ENCODE measurements at regions not wholly inside any gene's neighbourhood (a gene's known extent, or its start where the extent isn't known, plus 50 kb on each side); places are given as distances from the start of the nearest gene placed in this dataset.
A peak's percentile ranks its signal among the peaks of the same experiment; 100 is the strongest.

DNA sequence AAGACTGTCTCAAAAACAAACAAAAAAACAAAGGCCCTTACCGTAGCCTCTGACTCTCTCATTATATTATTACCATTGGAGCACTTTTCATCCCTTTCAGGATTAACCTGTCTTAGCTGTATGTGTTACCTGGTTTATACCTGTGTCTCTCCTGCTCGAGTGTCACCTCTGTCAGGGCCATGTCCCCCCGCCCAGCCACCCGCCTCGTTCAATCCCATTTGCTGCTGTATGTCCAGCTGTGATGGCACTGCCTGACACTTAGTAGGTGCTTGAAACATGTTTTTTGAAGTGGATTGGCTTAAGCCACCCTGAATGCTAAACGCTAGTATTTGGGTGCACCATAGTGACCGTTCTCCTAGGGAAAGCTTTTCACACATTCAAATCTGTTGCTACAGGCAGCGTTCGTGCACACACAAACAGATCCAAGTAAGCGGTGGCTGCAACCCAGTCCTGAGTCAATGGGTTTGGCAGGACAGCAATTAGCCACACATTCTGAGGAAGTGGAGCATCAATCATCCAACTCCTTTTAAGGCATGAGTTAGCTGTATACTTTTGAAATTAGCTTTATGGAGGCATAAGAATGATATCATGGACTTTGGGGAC is 98.9 kb upstream of the ZNF217 start:
- H3K27ac ChIP-seq, result no peak overlapping the region
- no peak overlapping the region for H3K4me3 ChIP-seq (ENCODE audit: low read depth, low read length)
- H3K9me3 ChIP-seq (ENCODE audit: control insufficient read depth, low read length), result no peaks in the 10 kb centered on the region

GRCh38 chr20:53691811-53692192 is 98.2 kb upstream of the ZNF217 start:
- no peak overlapping the region for H3K4me2 ChIP-seq (ENCODE audit: low read length)
- no peaks in the 10 kb centered on the region for H3K27me3 ChIP-seq (ENCODE audit: control insufficient read depth, insufficient read depth, low read length)
- no peak overlapping the region for H3K4me3 ChIP-seq (ENCODE audit: low read depth, low read length)
- no peaks in the 10 kb centered on the region for H3K4me1 ChIP-seq
- no peak overlapping the region for H3K9ac ChIP-seq
- no peak overlapping the region for H3K27ac ChIP-seq
- H3K36me3 ChIP-seq (ENCODE audit: control insufficient read depth, insufficient read depth, low read length), result no peaks in the 10 kb centered on the region
- no peaks in the 10 kb centered on the region for H3K79me2 ChIP-seq
- TF ChIP-seq, protein P1, sequence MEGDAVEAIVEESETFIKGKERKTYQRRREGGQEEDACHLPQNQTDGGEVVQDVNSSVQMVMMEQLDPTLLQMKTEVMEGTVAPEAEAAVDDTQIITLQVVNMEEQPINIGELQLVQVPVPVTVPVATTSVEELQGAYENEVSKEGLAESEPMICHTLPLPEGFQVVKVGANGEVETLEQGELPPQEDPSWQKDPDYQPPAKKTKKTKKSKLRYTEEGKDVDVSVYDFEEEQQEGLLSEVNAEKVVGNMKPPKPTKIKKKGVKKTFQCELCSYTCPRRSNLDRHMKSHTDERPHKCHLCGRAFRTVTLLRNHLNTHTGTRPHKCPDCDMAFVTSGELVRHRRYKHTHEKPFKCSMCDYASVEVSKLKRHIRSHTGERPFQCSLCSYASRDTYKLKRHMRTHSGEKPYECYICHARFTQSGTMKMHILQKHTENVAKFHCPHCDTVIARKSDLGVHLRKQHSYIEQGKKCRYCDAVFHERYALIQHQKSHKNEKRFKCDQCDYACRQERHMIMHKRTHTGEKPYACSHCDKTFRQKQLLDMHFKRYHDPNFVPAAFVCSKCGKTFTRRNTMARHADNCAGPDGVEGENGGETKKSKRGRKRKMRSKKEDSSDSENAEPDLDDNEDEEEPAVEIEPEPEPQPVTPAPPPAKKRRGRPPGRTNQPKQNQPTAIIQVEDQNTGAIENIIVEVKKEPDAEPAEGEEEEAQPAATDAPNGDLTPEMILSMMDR (IDR thresholded peaks at IDR 0.05), result no peak
- H2AFZ ChIP-seq, result no peak overlapping the region
- H3K9me3 ChIP-seq (ENCODE audit: control insufficient read depth, low read length), result no peaks in the 10 kb centered on the region

More for the DNA sequence above, 98.9 kb upstream of the ZNF217 start:
- H3K79me2 ChIP-seq, result no peaks in the 10 kb centered on the region
- no peak overlapping the region for H3K9ac ChIP-seq
- H3K4me2 ChIP-seq (ENCODE audit: low read length), result no peak overlapping the region
- H2AFZ ChIP-seq, result no peak overlapping the region
- H3K4me1 ChIP-seq, result no peaks in the 10 kb centered on the region
- TF ChIP-seq, protein P1 (IDR thresholded peaks at IDR 0.05), result no peak
- H3K36me3 ChIP-seq (ENCODE audit: control insufficient read depth, insufficient read depth, low read length), result no peaks in the 10 kb centered on the region
- no peaks in the 10 kb centered on the region for H3K27me3 ChIP-seq (ENCODE audit: control insufficient read depth, insufficient read depth, low read length)

- Histone ChIP-seq H3K27ac (no peak overlapping the region), H3K4me2 (ENCODE audit: low read length) (no peak overlapping the region), H3K36me3 (ENCODE audit: control insufficient read depth, insufficient read depth, low read length) (no peaks in the 10 kb centered on the region)
Observed at GRCh38 chr20:53691060-53691810, 97.6 kb upstream of the ZNF217 start.

GRCh38 chr20:53688085-53688484 is 94.4 kb upstream of the ZNF217 start:
- Histone ChIP-seq H3K27me3 (ENCODE audit: control insufficient read depth, insufficient read depth, low read length) (no peaks in the 10 kb centered on the region), H3K27ac (no peak overlapping the region), H2AFZ (no peak overlapping the region), H3K36me3 (ENCODE audit: control insufficient read depth, insufficient read depth, low read length) (no peaks in the 10 kb centered on the region), H3K79me2 (no peaks in the 10 kb centered on the region), H3K4me2 (ENCODE audit: low read length) (no peak overlapping the region), H3K4me3 (ENCODE audit: low read depth, low read length) (no peak overlapping the region), H3K4me1 (no peaks in the 10 kb centered on the region), H3K9ac (no peak overlapping the region), H3K9me3 (ENCODE audit: control insufficient read depth, low read length) (no peaks in the 10 kb centered on the region)
- TF ChIP-seq, protein P1 (IDR thresholded peaks at IDR 0.05), result no peak

More at GRCh38 chr20:53691060-53691810, 97.6 kb upstream of the ZNF217 start:
- Histone ChIP-seq H3K4me1 (no peaks in the 10 kb centered on the region), H3K9ac (no peak overlapping the region), H3K9me3 (ENCODE audit: control insufficient read depth, low read length) (no peaks in the 10 kb centered on the region), H3K4me3 (ENCODE audit: low read depth, low read length) (no peak overlapping the region), H3K79me2 (no peaks in the 10 kb centered on the region), H3K27me3 (ENCODE audit: control insufficient read depth, insufficient read depth, low read length) (no peaks in the 10 kb centered on the region), H2AFZ (peak overlapping the region; percentile 47)
- TF ChIP-seq, protein P1 (IDR thresholded peaks at IDR 0.05), result no peak

All from parathyroid adenoma (tissue), 2 donors.